ENCODE measurements at regions not wholly inside any gene's neighbourhood (a gene's known extent, or its start where the extent isn't known, plus 50 kb on each side); places are given as distances from the start of the nearest gene placed in this dataset.
A peak's percentile ranks its signal among the peaks of the same experiment; 100 is the strongest.

- Histone ChIP-seq H3K4me1 (peaks cover 0 to 4% of the 10 kb centered on the region in 2 donors), H3K9me3 (no peaks in the 10 kb centered on the region), H3K27ac (no peak overlapping the region), H3K36me3 (no peaks in the 10 kb centered on the region), H3K27me3 (no peaks in the 10 kb centered on the region), H3K4me3 (no peak overlapping the region)
- TF ChIP-seq CTCF (IDR thresholded peaks at IDR 0.05) = no peak
- DNase-seq (ENCODE audit: low spot score) = no peak
Observed at GRCh38 chr15:62598217-62598616, 433.1 kb upstream of the C2CD4B start.

- Histone ChIP-seq H3K9me3 (no peaks in the 10 kb centered on the region), H3K27me3 (no peaks in the 10 kb centered on the region), H3K36me3 (no peaks in the 10 kb centered on the region), H3K4me3 (no peak overlapping the region), H3K4me1 (peaks cover 0 to 10% of the 10 kb centered on the region in 2 donors), H3K27ac (no peak overlapping the region)
- DNase-seq (ENCODE audit: low spot score) = no peak
- no peak for TF ChIP-seq CTCF (IDR thresholded peaks at IDR 0.05)
Observed at GRCh38 chr15:62599791-62600777, 435.0 kb upstream of the C2CD4B start.

GRCh38 chr15:62601777-62602545 lies 436.9 kb upstream of the C2CD4B start:
- peak overlapping the region in 1 of 2 donors; percentile 35 for H3K27ac ChIP-seq
- no peaks in the 10 kb centered on the region for H3K9me3 ChIP-seq
- DNase-seq (ENCODE audit: low spot score) = no peak
- H3K4me1 ChIP-seq = peaks cover 0 to 27% of the 10 kb centered on the region in 2 donors
- no peaks in the 10 kb centered on the region for H3K36me3 ChIP-seq
- no peak for TF ChIP-seq CTCF (IDR thresholded peaks at IDR 0.05)
- no peaks in the 10 kb centered on the region for H3K27me3 ChIP-seq
- H3K4me3 ChIP-seq = no peak overlapping the region

- Histone ChIP-seq H3K9me3 (no peaks in the 10 kb centered on the region), H3K27ac (peak overlapping the region in 1 of 2 donors; percentile 18), H3K4me3 (no peak overlapping the region), H3K4me1 (peaks cover 0 to 27% of the 10 kb centered on the region in 2 donors), H3K36me3 (no peaks in the 10 kb centered on the region), H3K27me3 (no peaks in the 10 kb centered on the region)
- no peak for TF ChIP-seq CTCF (IDR thresholded peaks at IDR 0.05)
- DNase-seq (ENCODE audit: low spot score) = no peak
Observed at GRCh38 chr15:62603742-62604141, 438.7 kb upstream of the C2CD4B start.

GRCh38 chr15:62605282-62605681 lies 437.3 kb upstream of the TPM1 start:
- H3K27ac ChIP-seq = no peak overlapping the region
- H3K4me3 ChIP-seq = no peak overlapping the region
- no peaks in the 10 kb centered on the region for H3K36me3 ChIP-seq
- TF ChIP-seq CTCF (IDR thresholded peaks at IDR 0.05) = no peak
- no peaks in the 10 kb centered on the region for H3K9me3 ChIP-seq
- DNase-seq (ENCODE audit: low spot score) = no peak
- H3K27me3 ChIP-seq = no peaks in the 10 kb centered on the region
- H3K4me1 ChIP-seq = peaks cover 0 to 27% of the 10 kb centered on the region in 2 donors

Measured in right atrium auricular region (tissue), 2 donors.